ENCODE measurements at regions not wholly inside any gene's neighbourhood (a gene's known extent, or its start where the extent isn't known, plus 50 kb on each side); places are given as distances from the start of the nearest gene placed in this dataset.
"Not testable (repeated sequence)": the region's sequence is repeated elsewhere in the genome, so short reads cannot be mapped to it uniquely, and the experiment has no call there.

DNA sequence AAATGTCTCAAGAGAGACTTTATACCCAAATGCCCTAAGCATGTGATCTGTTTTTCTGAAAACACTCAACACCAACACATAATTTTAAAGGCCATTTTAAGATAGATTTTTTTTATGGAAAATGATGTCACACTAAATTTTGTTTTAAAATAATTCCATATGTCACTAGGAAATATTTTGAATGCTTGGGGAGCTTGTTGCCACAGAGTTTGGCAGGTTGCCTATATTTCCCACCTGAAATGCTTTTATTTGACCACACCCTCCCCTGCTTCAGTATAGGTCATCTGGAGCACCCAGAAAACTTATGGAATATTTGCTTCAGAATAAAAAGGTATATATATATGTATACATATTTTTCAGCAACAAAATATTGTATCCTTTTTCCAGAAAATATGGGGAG, 180.0 kb upstream of the ANK3 start:
- no peak for DNase-seq (ENCODE audit: low spot score)

- no peak for DNase-seq (ENCODE audit: low spot score)
Measured at GRCh38 chr10:60566096-60566495, 176.4 kb upstream of the ANK3 start.

- no peak for DNase-seq (ENCODE audit: low spot score)
Measured at GRCh38 chr10:60565492-60565891, 175.8 kb upstream of the ANK3 start.

DNA sequence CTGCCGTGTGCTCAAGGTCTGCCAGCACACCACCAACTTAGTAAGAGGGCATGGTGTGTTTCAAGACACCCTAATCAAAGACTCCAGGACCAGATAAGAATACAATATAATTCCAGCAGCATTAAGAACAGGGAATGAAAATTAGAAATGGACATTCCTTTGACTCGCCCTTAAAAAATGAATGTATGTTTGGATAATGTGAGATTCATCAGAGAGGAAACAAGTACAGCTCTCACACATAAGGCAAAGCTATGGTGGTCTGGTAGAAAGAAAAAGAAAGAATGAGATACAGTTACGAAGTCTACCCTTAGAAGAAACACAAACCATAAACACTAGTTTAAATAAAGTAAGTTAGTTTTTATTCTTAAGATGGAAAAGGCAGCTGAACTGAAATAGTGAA, 174.8 kb upstream of the ANK3 start:
- no peak for DNase-seq (ENCODE audit: low spot score)

- DNase-seq (ENCODE audit: low spot score) = no peak
Measured at GRCh38 chr10:60560451-60560850, 170.8 kb upstream of the ANK3 start.

- DNase-seq (ENCODE audit: low spot score) = no peak
Measured at GRCh38 chr10:60555700-60556099, 166.0 kb upstream of the ANK3 start.

GRCh38 chr10:60549686-60550085, 160.0 kb upstream of the ANK3 start:
- DNase-seq (ENCODE audit: low spot score) = peak; percentile 56

DNA sequence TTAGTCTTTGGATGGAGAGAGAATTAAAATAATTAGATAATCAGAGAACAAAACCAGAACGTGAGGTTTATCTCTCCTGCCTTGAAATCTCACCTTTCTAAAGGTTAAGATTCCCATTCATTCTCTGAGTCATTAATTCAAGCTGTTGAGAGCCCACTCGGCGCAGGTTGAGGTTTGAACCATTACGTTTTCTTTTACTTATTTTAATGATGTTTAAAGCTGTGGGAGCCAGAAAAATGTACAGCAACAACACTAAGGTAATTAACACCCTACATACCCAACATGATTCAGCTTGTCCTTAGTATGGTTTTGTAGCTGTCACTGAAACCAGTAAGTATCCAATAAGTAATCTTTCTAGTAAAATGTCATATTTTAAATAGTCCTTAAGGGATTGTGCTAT, 153.0 kb upstream of the ANK3 start:
- no peak for DNase-seq (ENCODE audit: low spot score)

DNA sequence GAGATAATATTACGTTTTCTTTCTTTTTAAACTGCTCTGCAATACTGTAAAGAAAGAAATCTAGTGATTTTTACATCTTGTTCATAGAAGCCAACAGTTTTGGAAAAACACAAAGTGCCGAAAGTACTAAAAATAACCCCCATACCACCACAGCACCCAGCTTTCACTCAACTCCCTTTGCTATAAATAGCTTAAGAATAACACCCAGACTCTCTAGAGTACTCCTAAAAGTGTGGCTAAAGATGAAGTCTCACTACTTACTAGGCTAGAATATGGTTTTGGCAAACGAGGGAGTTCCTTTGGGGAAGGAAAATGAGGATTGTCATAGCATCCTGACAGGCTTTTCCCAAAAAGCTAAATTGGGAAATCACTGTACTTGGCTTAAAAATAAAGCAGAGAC, 151.8 kb upstream of the ANK3 start:
- DNase-seq (ENCODE audit: low spot score) = no peak

DNA sequence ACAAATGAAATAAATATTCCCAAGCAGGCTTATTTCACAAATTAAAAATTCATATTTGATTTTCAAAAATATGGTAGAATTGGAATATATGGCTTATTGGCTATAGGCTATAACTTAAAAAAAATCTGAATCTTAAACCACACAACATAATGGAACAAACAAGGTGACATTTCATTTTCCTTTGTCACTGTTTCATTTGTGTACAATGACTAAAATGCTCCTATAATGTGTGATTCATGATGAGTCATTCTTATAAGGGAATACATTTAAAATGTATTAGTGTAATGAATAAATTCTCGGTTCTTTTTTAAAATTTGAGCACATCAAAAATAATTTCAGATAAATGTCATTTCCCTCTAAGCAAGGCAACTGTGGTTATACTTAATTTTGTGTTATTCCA, 148.0 kb upstream of the ANK3 start:
- DNase-seq (ENCODE audit: low spot score) = peak; percentile 56

GRCh38 chr10:60536529-60537114, 146.9 kb upstream of the ANK3 start:
- peak; percentile 43 for DNase-seq (ENCODE audit: low spot score)

DNA sequence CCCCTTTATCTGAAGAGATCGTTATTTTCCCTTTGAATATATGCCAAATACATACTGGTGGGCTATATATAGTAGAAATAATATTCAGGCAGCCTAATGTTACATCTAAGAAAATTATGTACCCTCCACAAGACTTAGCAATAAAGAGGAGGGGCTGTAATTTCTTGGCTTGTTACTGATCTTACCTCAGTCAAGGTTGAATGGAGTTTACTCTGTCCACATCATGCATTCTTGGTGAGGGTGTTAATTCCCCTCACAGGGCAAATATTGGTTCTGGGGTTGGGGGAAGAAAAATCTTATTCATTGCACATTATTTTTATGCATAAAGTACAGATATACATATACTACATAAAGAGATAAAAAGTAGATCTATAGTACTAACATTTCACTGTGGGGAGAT, 145.8 kb upstream of the ANK3 start:
- DNase-seq (ENCODE audit: low spot score) = no peak

DNA sequence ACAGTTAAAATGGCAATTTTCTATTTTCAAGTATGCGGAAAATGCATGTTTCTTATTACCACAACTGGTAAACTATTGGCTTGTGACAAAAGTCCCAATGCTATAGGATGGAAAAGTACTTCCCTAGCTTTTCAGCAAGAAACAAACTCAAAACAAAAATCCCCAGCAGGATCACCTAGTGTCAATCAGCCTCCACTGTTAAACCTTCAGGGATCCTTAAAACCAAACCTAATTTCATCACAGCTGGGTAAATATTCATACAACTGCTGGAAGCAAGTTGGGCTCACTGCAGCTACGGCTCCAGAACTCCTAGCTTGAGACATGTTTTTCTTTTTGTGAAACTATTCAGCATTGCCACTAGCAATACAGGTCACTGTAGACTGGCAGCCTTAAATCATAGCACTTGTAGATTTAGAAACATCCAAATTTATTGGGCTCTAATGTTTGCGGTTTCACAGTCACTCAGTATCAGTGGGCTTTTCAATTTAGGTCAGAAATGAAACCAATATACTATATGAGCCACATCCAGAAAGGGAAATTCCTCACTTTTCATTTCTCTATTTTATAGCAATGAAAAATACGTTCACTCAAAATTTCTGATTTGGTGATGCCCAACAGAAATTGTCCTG, 145.2 kb upstream of the ANK3 start:
- DNase-seq (ENCODE audit: low spot score) = no peak

DNA sequence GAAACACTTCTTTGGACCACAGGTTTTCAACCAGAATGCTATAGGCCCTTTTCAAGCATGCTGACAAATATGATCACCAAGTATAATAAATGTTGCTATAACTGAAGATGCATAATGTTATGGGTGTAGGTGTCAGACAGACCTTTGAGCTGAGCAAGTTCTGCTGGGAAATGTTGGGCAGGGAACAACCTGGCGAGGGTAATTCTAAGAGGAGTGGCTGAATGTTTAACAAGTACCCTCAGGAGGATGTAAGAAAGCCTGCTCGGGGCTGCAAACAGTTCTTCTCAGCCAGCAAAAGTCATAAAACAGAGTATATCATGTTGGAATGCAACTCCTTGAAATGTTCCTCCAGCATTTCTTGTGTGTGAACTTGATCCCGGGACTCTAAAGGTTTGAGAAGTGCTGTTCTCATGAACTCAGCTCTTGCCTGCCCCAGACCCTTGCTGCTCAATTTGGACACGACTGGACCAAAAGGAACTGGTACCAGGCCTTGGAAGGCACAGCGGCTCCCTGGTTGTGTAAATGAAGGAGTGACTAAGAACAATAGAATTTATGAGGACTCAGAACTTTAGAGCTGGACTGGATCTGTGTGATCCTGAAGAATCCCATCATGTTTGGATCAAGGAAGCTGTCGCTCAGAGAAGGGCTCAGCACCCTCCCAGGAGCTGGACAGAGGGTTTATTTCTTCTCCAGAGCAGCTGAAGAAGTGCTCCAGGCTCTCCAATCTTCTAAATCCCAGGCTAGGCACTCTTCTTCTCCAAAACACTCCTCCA, 143.2 kb upstream of the ANK3 start:
- no peak for DNase-seq (ENCODE audit: low spot score)

DNA sequence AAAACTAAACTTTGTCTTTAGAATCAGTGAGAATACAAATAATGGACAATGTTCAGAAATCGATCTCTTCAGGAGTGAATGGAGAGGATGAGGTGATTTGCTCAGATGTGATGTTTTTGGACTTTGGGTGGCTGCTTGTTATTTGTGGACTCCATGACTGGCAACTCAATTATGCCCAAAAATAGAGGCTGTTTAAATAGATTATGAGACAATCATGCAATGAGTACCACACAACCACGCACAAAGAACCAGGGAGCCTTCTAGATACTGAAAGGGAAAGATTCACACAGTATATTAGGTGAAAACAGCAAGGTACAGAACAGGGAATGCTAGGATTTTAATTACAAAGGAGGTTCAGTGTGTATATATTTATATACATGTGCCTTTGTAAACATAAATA, 141.3 kb upstream of the ANK3 start:
- DNase-seq (ENCODE audit: low spot score) = no peak

DNA sequence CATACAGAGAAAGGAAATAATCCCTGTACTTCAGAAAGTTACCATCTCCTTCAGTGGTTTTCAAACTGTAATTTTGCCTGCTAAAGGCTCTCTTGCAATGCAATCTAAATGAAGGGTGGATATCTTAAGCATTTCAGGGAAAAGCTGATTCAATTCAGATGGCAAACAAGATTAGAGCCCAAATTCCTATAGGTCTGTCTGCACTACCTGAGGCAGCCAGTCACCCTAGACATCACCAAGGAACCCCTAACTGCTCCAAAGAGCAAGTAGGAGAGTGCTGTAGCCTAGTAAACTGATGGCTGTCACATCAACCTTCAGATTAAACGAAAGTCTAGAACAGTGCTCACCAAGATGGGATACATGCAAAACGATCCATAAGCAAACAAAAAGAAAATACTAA, 138.0 kb upstream of the ANK3 start:
- DNase-seq (ENCODE audit: low spot score) = no peak

DNA sequence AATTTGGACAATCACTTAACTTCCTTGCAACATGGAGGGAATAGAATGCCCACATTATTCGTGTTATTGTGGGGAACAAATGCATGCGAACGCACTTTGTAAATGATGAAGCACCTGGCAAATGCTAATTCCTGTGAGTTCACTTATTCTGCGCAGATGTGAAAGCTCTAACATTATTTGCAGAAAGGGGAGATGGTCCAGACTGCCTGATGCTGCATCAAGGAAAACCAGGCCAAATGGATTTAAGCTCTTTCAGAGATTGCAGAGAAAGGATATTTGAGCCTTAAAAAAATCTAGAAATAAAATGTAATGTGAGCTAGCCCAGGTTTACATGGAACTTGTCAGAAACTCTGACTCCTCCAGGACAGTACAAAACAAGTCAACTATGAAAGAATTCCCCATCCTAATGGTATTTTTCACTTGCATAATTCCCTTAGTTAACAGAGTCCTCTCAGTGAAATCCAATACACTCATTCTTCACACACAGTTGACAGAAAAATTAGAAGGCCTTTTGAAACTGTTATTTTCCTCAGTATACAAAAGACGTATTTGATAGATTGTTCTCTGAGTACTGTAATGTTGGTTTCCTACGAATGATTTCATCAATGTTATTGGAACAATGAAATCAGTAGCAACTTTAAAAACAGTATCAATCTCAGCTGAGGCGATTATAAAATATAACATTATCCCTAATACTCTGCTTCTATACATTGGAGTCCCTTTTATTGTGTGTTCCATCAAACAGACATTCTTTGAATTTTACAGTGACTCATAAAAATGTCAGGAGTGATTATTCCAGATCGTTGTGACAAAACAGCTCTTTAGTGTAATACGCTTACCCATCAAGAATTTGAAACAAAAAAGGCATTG, 136.3 kb upstream of the ANK3 start:
- no peak for DNase-seq (ENCODE audit: low spot score)

- no peak for DNase-seq (ENCODE audit: low spot score)
Measured at GRCh38 chr10:60524541-60524940, 134.9 kb upstream of the ANK3 start.

- not testable (repeated sequence) for DNase-seq (ENCODE audit: low spot score)
Measured at GRCh38 chr10:60523371-60523770, 133.7 kb upstream of the ANK3 start.

- DNase-seq (ENCODE audit: low spot score) = no peak
Measured at GRCh38 chr10:60522617-60523016, 132.9 kb upstream of the ANK3 start.

DNA sequence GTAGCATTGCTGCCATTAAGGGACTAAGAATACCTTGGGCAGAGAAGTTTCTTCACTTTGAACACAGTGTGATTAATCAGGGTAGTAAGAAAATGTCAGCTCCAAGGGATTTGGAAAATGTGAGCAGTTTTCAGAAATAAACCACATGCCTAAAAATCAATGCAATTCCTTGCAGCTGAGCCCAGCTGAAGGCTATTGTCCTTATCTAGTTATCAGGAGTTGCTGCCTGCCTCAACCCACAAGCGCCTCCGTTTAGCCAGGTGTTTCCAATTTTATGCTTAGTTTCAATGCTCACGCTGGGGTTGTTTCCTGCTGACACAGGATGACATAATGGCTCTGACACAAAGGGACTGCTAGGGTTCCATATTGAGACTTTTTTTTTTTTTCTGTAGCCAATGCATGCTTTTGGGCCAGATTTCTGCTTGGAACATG, 132.3 kb upstream of the ANK3 start:
- DNase-seq (ENCODE audit: low spot score) = no peak

- no peak for DNase-seq (ENCODE audit: low spot score)
Measured at GRCh38 chr10:60518745-60519144, 129.1 kb upstream of the ANK3 start.

DNA sequence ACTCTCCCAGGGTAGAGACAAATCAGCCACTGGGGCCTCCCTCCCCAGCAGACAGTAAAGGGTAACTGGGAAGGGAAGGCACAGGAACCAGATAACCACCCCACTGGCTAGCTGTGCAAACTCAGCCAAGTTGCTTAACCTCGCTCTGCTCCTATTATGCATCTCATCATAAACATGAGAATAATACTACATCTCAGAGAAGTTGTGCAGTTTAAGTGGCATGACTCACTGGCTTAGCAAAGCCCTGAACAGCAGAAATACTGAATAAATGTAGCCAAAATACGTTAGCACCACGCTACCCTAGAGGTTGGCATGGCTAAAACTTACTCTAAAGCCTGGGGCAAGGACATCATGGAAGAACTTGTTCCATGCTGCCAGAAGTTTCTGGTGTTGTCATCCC, 128.1 kb upstream of the ANK3 start:
- no peak for DNase-seq (ENCODE audit: low spot score)

Measured in RKO (cell line).